ENCODE measurements at regions not wholly inside any gene's neighbourhood (a gene's known extent, or its start where the extent isn't known, plus 50 kb on each side); places are given as distances from the start of the nearest gene placed in this dataset.

- Histone ChIP-seq H3K4me3 (no peak overlapping the region), H3K4me1 (no peaks in the 10 kb centered on the region), H3K27me3 (no peaks in the 10 kb centered on the region), H3K36me3 (no peaks in the 10 kb centered on the region), H3K27ac (no peak overlapping the region), H3K9me3 (no peaks in the 10 kb centered on the region)
- in situ Hi-C loops (cut with MboI; ENCODE audit: low pct_ligation_motif_present in 1 of 4, low pct_unique_long_range_greater_than_20kb in 1 of 4, low sequenced_read_pairs in 3 of 4) (no loop called here), intact Hi-C loops (cut with DNase I; ENCODE audit: low total_unique reads) (no loop called here)
- TF ChIP-seq, protein P1, sequence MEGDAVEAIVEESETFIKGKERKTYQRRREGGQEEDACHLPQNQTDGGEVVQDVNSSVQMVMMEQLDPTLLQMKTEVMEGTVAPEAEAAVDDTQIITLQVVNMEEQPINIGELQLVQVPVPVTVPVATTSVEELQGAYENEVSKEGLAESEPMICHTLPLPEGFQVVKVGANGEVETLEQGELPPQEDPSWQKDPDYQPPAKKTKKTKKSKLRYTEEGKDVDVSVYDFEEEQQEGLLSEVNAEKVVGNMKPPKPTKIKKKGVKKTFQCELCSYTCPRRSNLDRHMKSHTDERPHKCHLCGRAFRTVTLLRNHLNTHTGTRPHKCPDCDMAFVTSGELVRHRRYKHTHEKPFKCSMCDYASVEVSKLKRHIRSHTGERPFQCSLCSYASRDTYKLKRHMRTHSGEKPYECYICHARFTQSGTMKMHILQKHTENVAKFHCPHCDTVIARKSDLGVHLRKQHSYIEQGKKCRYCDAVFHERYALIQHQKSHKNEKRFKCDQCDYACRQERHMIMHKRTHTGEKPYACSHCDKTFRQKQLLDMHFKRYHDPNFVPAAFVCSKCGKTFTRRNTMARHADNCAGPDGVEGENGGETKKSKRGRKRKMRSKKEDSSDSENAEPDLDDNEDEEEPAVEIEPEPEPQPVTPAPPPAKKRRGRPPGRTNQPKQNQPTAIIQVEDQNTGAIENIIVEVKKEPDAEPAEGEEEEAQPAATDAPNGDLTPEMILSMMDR (IDR thresholded peaks at IDR 0.05): no peak
- TF ChIP-seq EP300 (IDR thresholded peaks at IDR 0.05; ENCODE audit: low read depth) (no peak), POLR2AphosphoS5 (IDR thresholded peaks at IDR 0.05) (no peak), POLR2A (IDR thresholded peaks at IDR 0.05) (no peak)
- WGBS, 2 donors (ENCODE audit: low coverage in 1 of 2): 29% methylated on average over 1 of the region's 1 CpG; no CpG with 5 or more reads in 1 of the 2 donors
- no peak for DNase-seq
These were observed 652.6 kb upstream of the SETBP1 start for GRCh38 chr18:44028109-44028508.

DNA sequence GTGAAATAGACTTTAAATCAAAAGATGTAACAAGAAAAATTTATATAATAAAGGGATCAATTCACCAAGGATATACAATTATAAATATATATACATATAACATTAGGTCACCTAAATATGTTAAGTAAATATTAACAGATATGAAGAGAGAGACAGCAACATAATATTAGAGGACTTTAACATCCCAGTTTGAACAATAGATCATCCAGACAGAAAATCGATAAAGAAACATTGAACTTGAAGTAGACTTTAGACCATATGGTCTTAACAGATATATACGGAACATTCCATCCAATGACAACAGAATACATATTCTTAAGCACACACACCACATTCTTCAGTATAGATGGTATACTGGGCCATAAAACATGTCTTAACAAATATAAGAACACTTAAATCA lies 649.6 kb upstream of the SETBP1 start:
- H3K4me1 ChIP-seq: no peaks in the 10 kb centered on the region
- intact Hi-C loops (cut with DNase I; ENCODE audit: low total_unique reads): no loop called here
- no peaks in the 10 kb centered on the region for H3K9me3 ChIP-seq
- no peak for TF ChIP-seq EP300 (IDR thresholded peaks at IDR 0.05; ENCODE audit: low read depth)
- TF ChIP-seq POLR2A (IDR thresholded peaks at IDR 0.05): no peak
- TF ChIP-seq, protein P1 (IDR thresholded peaks at IDR 0.05): no peak
- in situ Hi-C loops (cut with MboI; ENCODE audit: low pct_ligation_motif_present in 1 of 4, low pct_unique_long_range_greater_than_20kb in 1 of 4, low sequenced_read_pairs in 3 of 4): no loop called here
- H3K27me3 ChIP-seq: no peaks in the 10 kb centered on the region
- H3K27ac ChIP-seq: no peak overlapping the region
- H3K4me3 ChIP-seq: no peak overlapping the region
- no peaks in the 10 kb centered on the region for H3K36me3 ChIP-seq
- WGBS, 2 donors (ENCODE audit: low coverage in 1 of 2): 80 to 83% methylated on average over 1 to 2 of the region's 2 CpGs
- no peak for DNase-seq

DNA sequence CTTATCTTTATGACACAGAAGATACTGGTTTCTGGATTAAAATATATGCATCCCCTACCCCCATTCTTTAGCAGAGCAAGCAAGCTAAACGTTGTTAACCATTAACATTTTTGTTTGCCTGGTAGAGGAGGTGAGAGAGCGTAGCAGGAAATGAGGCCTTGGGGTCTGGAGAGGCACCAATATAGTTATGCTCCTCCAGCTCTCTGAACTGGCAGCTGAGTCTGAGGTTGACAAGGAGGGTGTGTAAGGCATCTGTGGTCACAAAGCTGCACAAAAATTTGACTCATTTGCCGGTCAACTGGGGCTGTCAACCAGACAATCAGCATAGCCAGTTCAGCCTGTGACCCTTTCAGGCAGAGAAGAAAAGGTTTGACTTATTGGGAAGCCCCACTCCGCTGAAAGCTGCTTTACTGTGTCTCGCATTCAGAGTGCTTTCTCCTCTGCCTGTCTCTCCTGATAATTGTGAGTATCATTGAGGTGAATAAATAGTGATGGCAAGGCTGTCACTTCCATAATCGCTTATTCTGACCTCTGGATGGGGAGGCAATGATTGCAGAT lies 647.5 kb upstream of the SETBP1 start:
- no peaks in the 10 kb centered on the region for H3K36me3 ChIP-seq
- TF ChIP-seq, protein P1 (IDR thresholded peaks at IDR 0.05): no peak
- TF ChIP-seq POLR2AphosphoS5 (IDR thresholded peaks at IDR 0.05): no peak
- no peak for TF ChIP-seq POLR2A (IDR thresholded peaks at IDR 0.05)
- no peak for TF ChIP-seq EP300 (IDR thresholded peaks at IDR 0.05; ENCODE audit: low read depth)
- no peak overlapping the region for H3K27ac ChIP-seq
- in situ Hi-C loops (cut with MboI; ENCODE audit: low pct_ligation_motif_present in 1 of 4, low pct_unique_long_range_greater_than_20kb in 1 of 4, low sequenced_read_pairs in 3 of 4): no loop called here
- intact Hi-C loops (cut with DNase I; ENCODE audit: low total_unique reads): no loop called here
- no peak overlapping the region for H3K4me3 ChIP-seq
- no peaks in the 10 kb centered on the region for H3K9me3 ChIP-seq
- H3K4me1 ChIP-seq: no peaks in the 10 kb centered on the region
- no peaks in the 10 kb centered on the region for H3K27me3 ChIP-seq
- 57 to 60% methylated on average over 6 of the region's 6 CpGs for WGBS, 2 donors (ENCODE audit: low coverage in 1 of 2)
- no peak for DNase-seq

- H3K27ac ChIP-seq: no peak overlapping the region
- no peak overlapping the region for H3K4me3 ChIP-seq
- WGBS, 2 donors (ENCODE audit: low coverage in 1 of 2): 20 to 61% methylated on average over 1 to 2 of the region's 2 CpGs
- DNase-seq: no peak
- no peaks in the 10 kb centered on the region for H3K9me3 ChIP-seq
- in situ Hi-C loops (cut with MboI; ENCODE audit: low pct_ligation_motif_present in 1 of 4, low pct_unique_long_range_greater_than_20kb in 1 of 4, low sequenced_read_pairs in 3 of 4): no loop called here
- no peaks in the 10 kb centered on the region for H3K4me1 ChIP-seq
- TF ChIP-seq POLR2AphosphoS5 (IDR thresholded peaks at IDR 0.05): no peak
- TF ChIP-seq POLR2A (IDR thresholded peaks at IDR 0.05): no peak
- TF ChIP-seq, protein P1 (IDR thresholded peaks at IDR 0.05): no peak
- TF ChIP-seq EP300 (IDR thresholded peaks at IDR 0.05; ENCODE audit: low read depth): no peak
- H3K27me3 ChIP-seq: no peaks in the 10 kb centered on the region
- H3K36me3 ChIP-seq: no peaks in the 10 kb centered on the region
- intact Hi-C loops (cut with DNase I; ENCODE audit: low total_unique reads): no loop called here
These were observed 645.1 kb upstream of the SETBP1 start for GRCh38 chr18:44035554-44035953.

Data from transverse colon (tissue), 4 donors.